GM19025 (cell line): ENCODE measurements at regions not wholly inside any gene's neighbourhood (a gene's known extent, or its start where the extent isn't known, plus 50 kb on each side); places are given as distances from the start of the nearest gene placed in this dataset.

Source experiments
- ATAC-seq: cut with Tn5 transposase; IDR thresholded peaks from one replicate; pipeline ENCODE4 v1.9.1; 2021; ENCODE audit warnings: mild to moderate bottlenecking, low read depth, moderate library complexity; ENCODE audit not compliant: unreplicated experiment

- ATAC-seq: no peak
Observed at GRCh38 chr2:157036726-157037125, 220.8 kb upstream of the GALNT5 start.

GRCh38 chr2:157043786-157044185 is 213.7 kb upstream of the GALNT5 start:
- ATAC-seq: no peak

- ATAC-seq: no peak
Observed at GRCh38 chr2:157046396-157046795, 211.1 kb upstream of the GALNT5 start.

- no peak for ATAC-seq
Observed at GRCh38 chr2:157052685-157053224, 204.8 kb upstream of the GALNT5 start.

- ATAC-seq: no peak
Observed at GRCh38 chr2:157053876-157054275, 203.6 kb upstream of the GALNT5 start.

- no peak for ATAC-seq
Observed at GRCh38 chr2:157055660-157056199, 201.8 kb upstream of the GALNT5 start.

- no peak for ATAC-seq
Observed at GRCh38 chr2:157056200-157056676, 201.3 kb upstream of the GALNT5 start.

- ATAC-seq: no peak
Observed at GRCh38 chr2:157058161-157058560, 199.3 kb upstream of the GALNT5 start.

- ATAC-seq: no peak
Observed at GRCh38 chr2:157059036-157059435, 198.5 kb upstream of the GALNT5 start.

GRCh38 chr2:157061799-157062198 is 195.7 kb upstream of the GALNT5 start:
- peak; percentile 95 for ATAC-seq

- no peak for ATAC-seq
Observed at GRCh38 chr2:157067562-157067961, 189.9 kb upstream of the GALNT5 start.

- no peak for ATAC-seq
Observed at GRCh38 chr2:157068237-157068636, 189.3 kb upstream of the GALNT5 start.

GRCh38 chr2:157075924-157076323 is 181.6 kb upstream of the GALNT5 start:
- no peak for ATAC-seq

GRCh38 chr2:157076526-157077161 is 180.9 kb upstream of the GALNT5 start:
- ATAC-seq: peak; percentile 41

- ATAC-seq: no peak
Observed at GRCh38 chr2:157077753-157078350, 179.7 kb upstream of the GALNT5 start.

GRCh38 chr2:157082950-157083349 is 174.6 kb upstream of the GALNT5 start:
- no peak for ATAC-seq

- no peak for ATAC-seq
Observed at GRCh38 chr2:157085522-157085921, 172.0 kb upstream of the GALNT5 start.

GRCh38 chr2:157087373-157088002 is 170.0 kb upstream of the GALNT5 start:
- no peak for ATAC-seq

GRCh38 chr2:157093666-157094065 is 163.8 kb upstream of the GALNT5 start:
- no peak for ATAC-seq

GRCh38 chr2:157105372-157105771 is 152.1 kb upstream of the GALNT5 start:
- no peak for ATAC-seq

- ATAC-seq: no peak
Observed at GRCh38 chr2:157106950-157107349, 150.6 kb upstream of the GALNT5 start.
